Subcutaneous abdominal adipose tissue (tissue), 5 donors: ENCODE measurements at regions not wholly inside any gene's neighbourhood (a gene's known extent, or its start where the extent isn't known, plus 50 kb on each side); places are given as distances from the start of the nearest gene placed in this dataset.
"Not testable (repeated sequence)": the region's sequence is repeated elsewhere in the genome, so short reads cannot be mapped to it uniquely, and the experiment has no call there.

Source experiments
- H3K27ac ChIP-seq: one replicate; pipeline ENCODE4 v1.7.0; 2013; ENCODE audit warnings: low read depth, mild to moderate bottlenecking, inconsistent platforms, low read length, moderate library complexity
- H3K27me3 ChIP-seq, 5 donors: one replicate each; pipeline ENCODE4 v1.7.0; 2013; ENCODE audit warnings: low read length in 5 of 5, inconsistent platforms in 1 of 5; ENCODE audit not compliant: control insufficient read depth in 5 of 5, insufficient read depth in 4 of 5
- H3K36me3 ChIP-seq, 5 donors: one replicate each; pipeline ENCODE4 v1.7.0; 2013; ENCODE audit warnings: low read length in 5 of 5; ENCODE audit not compliant: control insufficient read depth in 5 of 5, insufficient read depth in 5 of 5
- H3K4me1 ChIP-seq, 5 donors: one replicate each; pipeline ENCODE4 v1.7.0; 2013; ENCODE audit warnings: low read length in 5 of 5, mild to moderate bottlenecking in 3 of 5, moderate library complexity in 1 of 5; ENCODE audit not compliant: control insufficient read depth in 5 of 5, insufficient read depth in 5 of 5
- H3K4me3 ChIP-seq, 5 donors: one replicate each; pipeline ENCODE4 v1.7.0; 2013; ENCODE audit warnings: low read length in 5 of 5, low read depth in 1 of 5
- H3K9ac ChIP-seq, 5 donors: one replicate each; pipeline ENCODE4 v1.7.0; 2013; ENCODE audit warnings: low read length in 5 of 5, mild to moderate bottlenecking in 4 of 5, moderate library complexity in 3 of 5
- H3K9me3 ChIP-seq, 5 donors: one replicate each; pipeline ENCODE4 v1.7.0; 2013; ENCODE audit warnings: low read length in 5 of 5; ENCODE audit not compliant: control insufficient read depth in 5 of 5
- donor health status: healthy.
- donor health status: healthy.
- donor health status: healthy.
- donor health status: healthy.
- donor health status: healthy.

DNA sequence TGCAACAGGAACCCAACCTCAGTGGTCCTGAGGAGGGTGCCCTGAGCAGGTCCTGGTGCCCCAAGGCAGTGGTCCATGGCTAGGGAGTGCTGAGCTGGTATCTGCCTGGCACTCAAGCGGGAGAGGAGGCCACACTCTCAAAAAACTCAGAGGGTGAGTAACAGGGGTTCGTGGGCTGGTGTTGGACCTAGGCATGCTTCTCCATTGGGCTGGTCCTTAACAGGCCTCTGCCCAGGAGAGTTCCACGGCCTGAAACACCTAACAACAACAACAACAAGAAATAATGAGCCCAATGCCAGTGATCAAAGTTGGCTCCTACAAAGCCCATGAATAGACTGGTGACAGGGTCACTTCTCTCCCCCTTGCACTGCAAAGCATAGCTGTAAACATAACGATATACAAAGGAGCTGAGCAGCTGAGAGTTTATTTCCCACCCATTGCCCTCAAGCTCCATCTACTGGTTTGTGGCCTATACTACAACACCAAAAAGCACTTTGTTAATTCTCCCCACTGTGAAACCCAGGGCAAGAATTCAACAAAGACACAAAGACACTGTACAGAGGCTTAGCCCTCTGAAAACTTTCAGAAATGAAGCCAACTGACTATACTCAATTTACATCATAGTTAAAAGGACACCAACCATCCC is 736.1 kb upstream of the ADGRL3 start:
- Histone ChIP-seq H3K4me3 (no peak overlapping the region), H3K36me3 (no peaks in the 10 kb centered on the region), H3K27ac (no peak overlapping the region), H3K4me1 (no peaks in the 10 kb centered on the region), H3K9me3 (peaks cover 0 to 12% (median 3%) of the 10 kb centered on the region in 5 donors), H3K27me3 (no peaks in the 10 kb centered on the region), H3K9ac (no peak overlapping the region)

DNA sequence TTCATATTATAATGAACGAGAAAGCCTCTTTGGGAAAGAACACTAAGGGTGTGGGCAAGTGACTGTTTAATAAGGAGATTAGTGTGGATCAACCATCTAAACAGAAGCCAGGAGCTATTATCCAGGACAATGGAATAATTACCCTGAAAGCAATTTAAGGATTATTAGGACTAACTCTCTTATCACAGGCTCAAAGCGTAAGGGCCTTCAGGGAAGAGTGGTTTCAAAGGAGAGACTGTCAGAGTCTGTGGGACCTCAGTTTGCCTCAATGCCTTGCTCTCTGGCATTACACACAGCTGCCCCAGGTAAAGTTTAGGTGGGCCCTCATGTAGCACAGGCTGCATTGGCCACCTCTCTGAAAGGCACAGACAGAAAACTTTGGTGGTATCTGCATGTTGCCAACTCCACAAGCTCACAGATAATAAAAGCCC is 717.2 kb upstream of the ADGRL3 start:
- Histone ChIP-seq H3K9ac (no peak overlapping the region), H3K4me1 (no peaks in the 10 kb centered on the region), H3K27me3 (no peaks in the 10 kb centered on the region), H3K4me3 (no peak overlapping the region), H3K9me3 (peaks cover 0 to 3% (median 0%) of the 10 kb centered on the region in 5 donors), H3K27ac (no peak overlapping the region), H3K36me3 (no peaks in the 10 kb centered on the region)

DNA sequence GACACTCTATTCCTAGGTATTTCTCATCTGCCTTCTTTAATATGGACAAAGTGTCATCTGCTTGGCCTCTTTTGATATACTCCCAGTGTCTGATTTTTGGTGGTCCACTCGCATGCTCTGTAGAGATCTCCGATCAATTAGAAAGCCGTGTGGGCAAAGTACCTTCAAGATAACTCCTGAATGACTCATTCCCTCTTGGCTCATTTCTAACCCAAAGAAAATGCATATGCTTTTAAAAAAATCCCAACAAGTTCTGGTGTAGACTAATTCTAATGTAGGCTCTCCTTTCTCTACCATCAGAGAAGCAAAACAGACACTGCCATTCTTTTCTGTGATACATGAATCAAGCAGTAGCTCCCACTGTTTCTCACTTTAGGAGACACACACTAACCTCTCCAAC is 714.9 kb upstream of the ADGRL3 start:
- H3K9ac ChIP-seq: no peak overlapping the region
- no peak overlapping the region for H3K27ac ChIP-seq
- H3K27me3 ChIP-seq: no peaks in the 10 kb centered on the region
- H3K9me3 ChIP-seq: peaks cover 0 to 3% (median 0%) of the 10 kb centered on the region in 5 donors
- H3K4me3 ChIP-seq: no peak overlapping the region
- H3K4me1 ChIP-seq: no peaks in the 10 kb centered on the region
- H3K36me3 ChIP-seq: no peaks in the 10 kb centered on the region

DNA sequence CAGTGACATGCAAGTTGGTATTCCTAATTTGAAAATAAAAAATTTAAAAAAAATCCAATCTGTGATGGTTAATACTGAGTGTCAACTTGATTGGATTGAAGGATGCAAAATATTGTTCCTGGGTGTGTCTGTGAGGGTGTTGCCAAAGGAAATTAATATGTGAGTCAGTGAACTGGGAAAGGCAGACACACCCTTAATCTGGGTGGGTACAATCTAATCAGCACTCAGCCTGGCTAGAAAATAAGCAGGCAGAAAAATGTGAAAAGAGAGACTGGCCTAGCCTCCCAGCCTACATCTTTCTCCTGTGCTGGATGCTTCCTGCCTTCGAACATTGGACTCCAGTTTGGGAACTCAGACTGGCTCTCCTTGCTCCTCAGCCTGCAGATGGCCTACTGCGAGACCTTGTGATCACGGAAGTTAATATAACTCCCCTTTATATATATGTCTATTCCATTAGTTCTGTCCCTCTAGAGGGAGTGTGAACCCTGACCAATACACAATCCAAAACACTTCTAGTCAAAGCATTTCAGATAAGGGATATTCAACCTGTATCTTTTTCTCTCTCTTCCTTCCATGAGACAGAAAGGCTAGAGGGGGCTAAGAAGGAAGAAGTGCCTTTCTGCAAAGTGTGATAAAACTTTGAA is 712.9 kb upstream of the ADGRL3 start:
- H3K9ac ChIP-seq, H3K9me3 ChIP-seq, H3K36me3 ChIP-seq, H3K4me3 ChIP-seq, H3K27ac ChIP-seq, H3K27me3 ChIP-seq, H3K4me1 ChIP-seq: not testable (repeated sequence)

DNA sequence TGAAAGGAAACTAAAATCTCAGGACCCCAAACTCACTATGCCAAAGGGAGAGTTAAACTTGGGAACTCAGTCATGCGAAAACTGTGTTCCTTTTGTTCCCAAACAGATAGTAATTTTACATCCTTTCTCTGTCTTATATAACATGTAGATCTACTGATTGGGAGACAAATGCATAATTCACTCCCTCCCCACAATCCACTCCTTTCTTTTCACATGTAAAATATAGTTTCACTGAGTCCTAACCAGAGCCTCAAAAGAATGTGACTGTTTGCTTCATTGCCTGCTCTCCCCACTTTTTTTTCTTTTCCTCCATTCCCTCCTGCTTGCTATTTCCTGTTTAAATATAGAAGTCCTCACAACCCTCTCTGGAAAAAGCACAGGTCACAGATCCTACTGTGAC is 699.3 kb upstream of the ADGRL3 start:
- Histone ChIP-seq H3K9me3 (peaks cover 0 to 2% (median 0%) of the 10 kb centered on the region in 5 donors), H3K27me3 (no peaks in the 10 kb centered on the region), H3K4me1 (no peaks in the 10 kb centered on the region), H3K27ac (no peak overlapping the region), H3K4me3 (no peak overlapping the region), H3K9ac (no peak overlapping the region), H3K36me3 (no peaks in the 10 kb centered on the region)

DNA sequence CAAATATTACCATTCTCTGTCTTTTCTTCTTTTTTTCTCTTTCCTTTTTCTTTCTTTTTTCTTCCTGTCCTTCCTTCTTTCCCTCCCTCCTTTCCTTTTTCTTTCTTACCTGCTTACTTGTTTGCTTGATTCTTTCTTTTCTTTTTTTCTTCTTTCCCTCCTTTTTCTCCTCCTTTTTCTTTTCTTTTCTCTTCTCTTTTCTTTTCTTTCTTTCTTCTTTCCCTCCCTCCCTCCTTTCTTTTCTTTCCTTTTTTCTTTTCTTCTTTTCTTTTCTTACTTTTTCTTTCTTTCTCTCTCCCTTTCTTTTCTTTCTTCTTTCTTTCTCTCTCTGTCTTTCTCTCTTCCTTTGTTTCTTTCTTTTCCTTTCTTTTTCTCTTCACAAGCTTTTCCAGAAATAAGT is 697.4 kb upstream of the ADGRL3 start:
- Histone ChIP-seq H3K27ac (no peak overlapping the region), H3K27me3 (no peaks in the 10 kb centered on the region), H3K9ac (no peak overlapping the region), H3K9me3 (peaks cover 0 to 2% (median 0%) of the 10 kb centered on the region in 5 donors), H3K4me3 (no peak overlapping the region), H3K36me3 (no peaks in the 10 kb centered on the region), H3K4me1 (no peaks in the 10 kb centered on the region)

DNA sequence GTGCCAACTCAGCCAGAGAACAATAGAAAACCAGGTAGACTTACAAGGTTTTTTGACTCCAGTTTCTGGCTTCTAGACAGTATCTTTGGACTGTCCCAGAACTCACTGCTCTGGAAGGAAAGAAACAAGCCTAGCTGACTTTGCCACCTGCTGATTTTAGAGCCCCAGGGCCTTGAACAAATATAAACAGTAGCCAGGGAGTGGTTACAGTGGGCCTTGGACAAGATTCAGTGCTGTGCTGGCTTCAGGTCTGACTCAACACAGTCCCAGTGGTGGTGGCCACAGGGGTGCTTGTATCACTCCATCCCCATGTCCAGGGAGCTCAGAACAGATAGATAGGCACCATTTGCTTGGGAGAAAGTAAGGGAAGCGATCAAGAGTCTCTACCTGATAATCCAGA is 694.1 kb upstream of the ADGRL3 start:
- Histone ChIP-seq H3K4me3 (no peak overlapping the region), H3K4me1 (no peaks in the 10 kb centered on the region), H3K9ac (no peak overlapping the region), H3K27ac (no peak overlapping the region), H3K27me3 (no peaks in the 10 kb centered on the region), H3K9me3 (peaks cover 0 to 3% (median 2%) of the 10 kb centered on the region in 5 donors), H3K36me3 (no peaks in the 10 kb centered on the region)

DNA sequence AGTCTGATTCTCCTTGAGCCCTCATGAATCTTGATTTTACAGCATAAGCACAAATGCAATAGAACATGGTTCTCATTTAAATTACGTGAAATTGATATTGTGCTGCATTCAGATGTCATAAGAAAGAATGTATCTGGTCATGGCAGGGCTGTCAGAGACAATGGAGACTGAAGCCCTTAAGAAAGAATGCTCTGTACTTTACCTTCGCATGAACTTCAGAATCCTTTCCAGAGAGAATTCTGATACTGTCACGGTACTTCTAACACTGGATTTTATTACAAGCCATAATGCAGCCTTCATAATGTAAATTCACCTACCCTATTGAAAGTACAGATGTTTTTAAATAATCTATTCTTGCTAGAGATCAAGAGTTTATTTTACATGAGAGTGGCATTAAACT is 677.9 kb upstream of the ADGRL3 start:
- H3K27ac ChIP-seq: no peak overlapping the region
- no peaks in the 10 kb centered on the region for H3K36me3 ChIP-seq
- H3K4me1 ChIP-seq: no peaks in the 10 kb centered on the region
- H3K9ac ChIP-seq: no peak overlapping the region
- H3K4me3 ChIP-seq: no peak overlapping the region
- H3K9me3 ChIP-seq: no peaks in the 10 kb centered on the region
- H3K27me3 ChIP-seq: no peaks in the 10 kb centered on the region

DNA sequence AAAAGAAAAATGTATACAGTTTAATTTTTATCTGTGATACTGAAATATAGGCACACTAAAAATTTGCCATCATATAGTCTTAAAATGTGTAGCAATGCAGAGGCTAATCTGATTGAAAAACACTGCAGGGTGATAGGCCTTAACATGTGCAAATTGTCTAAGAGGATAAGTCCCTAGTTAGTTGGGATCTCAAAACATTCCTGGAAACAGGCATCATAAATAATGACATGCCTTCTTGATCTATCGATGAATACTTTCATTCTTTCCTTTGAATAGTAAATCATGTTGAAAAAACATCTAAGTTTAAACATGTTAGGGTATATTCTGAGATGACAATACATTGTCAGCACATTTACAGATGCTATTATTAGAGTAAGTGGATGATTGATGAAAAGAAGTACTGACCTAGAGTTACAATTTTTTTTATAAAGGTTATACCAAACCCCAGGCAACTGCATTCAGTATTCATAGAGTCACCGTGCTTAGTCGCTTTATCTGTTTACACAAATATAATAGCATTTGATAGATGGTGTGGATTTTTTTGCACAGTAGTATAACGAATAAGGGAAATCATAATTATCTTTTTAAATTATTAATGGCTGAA is 668.2 kb upstream of the ADGRL3 start:
- Histone ChIP-seq H3K36me3 (no peaks in the 10 kb centered on the region), H3K4me3 (no peak overlapping the region), H3K27ac (no peak overlapping the region), H3K9ac (no peak overlapping the region), H3K4me1 (no peaks in the 10 kb centered on the region), H3K9me3 (no peaks in the 10 kb centered on the region), H3K27me3 (no peaks in the 10 kb centered on the region)

DNA sequence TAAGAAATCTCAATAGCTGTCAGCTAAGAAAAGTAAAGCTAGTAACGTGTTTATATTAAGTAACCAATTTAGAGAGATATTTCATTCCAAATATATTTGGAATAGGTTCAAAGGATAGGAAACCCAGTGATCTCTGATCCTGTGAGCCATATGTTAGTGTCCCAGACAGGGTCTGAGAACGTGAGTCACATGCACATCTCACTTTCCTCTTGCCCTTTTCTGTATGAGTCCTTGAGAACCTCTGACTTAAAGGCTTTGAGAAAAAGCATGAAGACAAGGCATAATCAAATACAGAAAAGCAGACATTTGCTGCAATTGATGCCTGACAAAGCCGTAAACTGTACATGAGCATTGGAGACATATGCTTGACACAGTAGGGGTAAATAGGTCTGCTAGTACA is 655.1 kb upstream of the ADGRL3 start:
- Histone ChIP-seq H3K27me3 (no peaks in the 10 kb centered on the region), H3K4me3 (no peak overlapping the region), H3K9me3 (no peaks in the 10 kb centered on the region), H3K9ac (no peak overlapping the region), H3K4me1 (no peaks in the 10 kb centered on the region), H3K27ac (no peak overlapping the region), H3K36me3 (no peaks in the 10 kb centered on the region)
